Inferior parietal cortex (tissue), 1 donor: ENCODE measurements at regions not wholly inside any gene's neighbourhood (a gene's known extent, or its start where the extent isn't known, plus 50 kb on each side); places are given as distances from the start of the nearest gene placed in this dataset.

ENCODE experiments used
- DNase-seq: peaks from one replicate; pipeline ENCODE4 v3.0.0-alpha.2; 2016; ENCODE audit errors: extremely low spot score

DNA sequence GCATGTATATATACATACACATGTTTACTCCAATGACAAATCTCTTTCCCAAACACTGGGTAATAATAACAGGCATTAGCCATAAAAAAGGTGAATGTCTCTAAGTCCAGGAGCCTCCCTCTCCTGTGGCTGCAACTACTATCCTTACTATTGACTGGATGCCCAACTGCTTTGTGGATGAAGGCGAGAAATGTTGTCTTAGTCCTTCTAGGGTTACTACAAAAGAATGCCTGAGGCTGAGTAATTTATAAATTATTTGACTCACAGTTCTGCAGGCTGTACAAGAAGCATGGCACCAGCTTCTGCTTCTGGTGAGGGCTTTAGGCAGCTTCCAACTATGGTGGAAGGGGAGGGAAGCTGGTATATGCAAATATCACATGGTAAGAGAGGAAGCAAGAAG lies 366.0 kb upstream of the DDHD1 start:
- DNase-seq = no peak

DNA sequence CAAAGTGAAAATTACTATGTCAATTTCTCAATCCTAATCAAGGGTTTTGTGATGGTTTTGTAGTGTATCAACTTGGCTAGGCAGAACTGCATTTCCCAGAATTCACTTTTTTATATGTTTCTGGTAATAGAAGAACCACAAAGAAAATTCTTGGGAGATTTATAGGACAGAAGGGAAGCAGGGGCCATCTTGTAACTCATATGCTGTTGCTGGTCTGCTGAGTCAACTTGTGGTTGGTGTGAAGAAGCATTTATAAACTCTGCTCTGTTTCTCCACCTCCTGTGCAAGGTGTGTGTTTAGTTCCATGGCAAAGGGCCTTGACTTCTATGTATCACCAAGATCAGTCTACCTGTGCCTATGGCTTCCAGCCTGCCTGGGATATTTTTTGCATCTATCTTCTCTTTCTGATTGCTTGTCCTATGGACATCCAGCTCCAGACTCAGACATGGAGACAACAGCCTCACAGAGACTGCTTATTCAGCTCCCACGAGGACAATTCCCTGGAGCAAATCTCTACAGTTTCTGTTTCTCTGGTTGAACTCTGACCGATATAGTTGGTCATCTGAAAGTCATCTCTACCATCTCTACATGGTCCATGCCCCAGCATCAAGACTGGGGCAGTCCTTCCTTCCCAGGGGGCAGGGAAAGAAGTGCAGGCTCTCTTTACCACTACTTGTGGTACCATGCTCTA lies 364.3 kb upstream of the DDHD1 start:
- no peak for DNase-seq

DNA sequence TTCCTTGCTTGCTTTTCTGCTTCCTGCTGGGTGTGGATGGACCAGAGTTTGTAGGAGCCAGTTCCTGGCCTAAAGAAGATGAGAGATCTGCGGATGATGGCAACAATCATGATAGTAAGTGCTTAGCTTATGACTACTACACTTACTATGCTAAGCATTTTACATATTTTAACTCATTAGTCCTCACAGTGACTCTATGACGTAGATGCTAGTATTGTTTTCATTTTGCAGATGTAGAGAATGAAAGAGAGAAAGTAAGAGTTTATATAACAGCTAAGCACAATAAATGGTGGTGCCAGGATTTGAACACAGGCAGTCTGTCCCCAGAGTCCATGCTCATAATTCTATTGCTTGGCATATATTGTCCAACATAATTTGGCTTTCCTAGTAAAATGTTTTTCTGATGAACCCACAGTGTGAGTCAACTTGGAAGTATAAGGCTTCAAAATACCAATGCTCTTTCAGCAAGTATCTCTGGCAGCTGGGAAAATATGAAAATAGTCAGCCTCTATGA lies 363.2 kb upstream of the DDHD1 start:
- DNase-seq = no peak

DNA sequence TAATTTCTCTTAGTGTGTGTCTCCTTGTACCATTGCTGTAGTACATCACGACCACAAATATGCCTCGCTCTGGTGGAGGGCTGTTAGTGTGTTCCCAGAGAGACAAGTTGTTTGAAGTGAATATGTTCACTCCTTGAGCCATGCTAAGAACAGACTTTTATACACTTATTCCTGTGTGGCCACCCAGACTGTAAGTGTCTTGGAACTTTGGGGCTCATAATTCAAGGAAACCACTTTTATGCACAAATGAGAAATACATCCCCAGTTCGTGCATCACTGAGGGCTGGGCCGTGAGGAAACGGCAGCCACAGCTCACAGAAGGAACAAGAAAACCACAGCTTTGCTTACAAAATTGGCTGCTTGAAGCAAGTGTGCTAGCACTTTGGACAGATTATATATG lies 362.2 kb upstream of the DDHD1 start:
- no peak for DNase-seq

DNA sequence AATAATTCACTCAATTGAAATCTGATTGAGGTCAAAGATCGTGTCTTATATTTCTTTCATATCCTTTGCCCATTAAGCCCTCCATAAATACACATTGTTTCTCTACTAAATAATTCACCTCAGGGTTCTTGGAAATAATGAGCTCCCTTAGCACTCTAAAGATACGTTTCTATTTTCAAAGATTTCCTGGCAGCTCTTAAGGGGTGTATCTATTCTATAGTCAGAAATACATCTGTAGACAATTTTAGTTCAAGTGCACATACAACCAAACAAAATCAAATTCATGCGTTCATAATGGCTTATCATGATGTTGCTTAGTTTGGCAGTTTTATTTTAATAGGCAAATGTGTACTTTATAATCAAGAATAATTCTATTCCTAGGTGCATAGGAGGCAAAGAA lies 361.1 kb upstream of the DDHD1 start:
- DNase-seq = no peak

DNA sequence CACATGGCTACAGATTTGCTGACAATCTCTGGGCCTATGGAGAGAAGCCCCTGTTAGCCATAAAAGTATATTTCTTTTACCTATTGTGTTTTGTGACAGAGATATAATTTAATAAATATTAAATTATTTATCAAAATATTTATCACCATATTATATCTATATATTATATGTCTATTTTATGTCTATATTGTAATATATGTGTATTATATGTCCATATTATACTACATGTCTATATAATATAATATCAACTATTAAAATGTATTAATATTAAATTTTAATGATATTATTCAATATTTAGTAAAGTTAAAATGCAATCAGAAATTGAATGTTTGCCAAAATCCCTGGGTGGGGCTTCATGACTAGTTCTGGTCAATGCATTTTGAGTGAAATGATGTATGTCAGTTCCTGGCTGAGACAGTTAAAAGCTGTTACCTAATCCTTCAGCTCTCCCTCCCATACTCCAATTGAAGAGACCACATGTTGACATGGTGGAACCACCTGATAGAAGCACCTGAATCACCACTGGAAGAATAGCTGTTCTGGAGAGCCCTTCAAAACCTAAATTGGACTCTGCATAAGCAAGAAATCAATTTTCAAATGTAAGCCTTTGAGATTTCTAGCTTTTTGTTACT lies 357.3 kb upstream of the DDHD1 start:
- no peak for DNase-seq

DNA sequence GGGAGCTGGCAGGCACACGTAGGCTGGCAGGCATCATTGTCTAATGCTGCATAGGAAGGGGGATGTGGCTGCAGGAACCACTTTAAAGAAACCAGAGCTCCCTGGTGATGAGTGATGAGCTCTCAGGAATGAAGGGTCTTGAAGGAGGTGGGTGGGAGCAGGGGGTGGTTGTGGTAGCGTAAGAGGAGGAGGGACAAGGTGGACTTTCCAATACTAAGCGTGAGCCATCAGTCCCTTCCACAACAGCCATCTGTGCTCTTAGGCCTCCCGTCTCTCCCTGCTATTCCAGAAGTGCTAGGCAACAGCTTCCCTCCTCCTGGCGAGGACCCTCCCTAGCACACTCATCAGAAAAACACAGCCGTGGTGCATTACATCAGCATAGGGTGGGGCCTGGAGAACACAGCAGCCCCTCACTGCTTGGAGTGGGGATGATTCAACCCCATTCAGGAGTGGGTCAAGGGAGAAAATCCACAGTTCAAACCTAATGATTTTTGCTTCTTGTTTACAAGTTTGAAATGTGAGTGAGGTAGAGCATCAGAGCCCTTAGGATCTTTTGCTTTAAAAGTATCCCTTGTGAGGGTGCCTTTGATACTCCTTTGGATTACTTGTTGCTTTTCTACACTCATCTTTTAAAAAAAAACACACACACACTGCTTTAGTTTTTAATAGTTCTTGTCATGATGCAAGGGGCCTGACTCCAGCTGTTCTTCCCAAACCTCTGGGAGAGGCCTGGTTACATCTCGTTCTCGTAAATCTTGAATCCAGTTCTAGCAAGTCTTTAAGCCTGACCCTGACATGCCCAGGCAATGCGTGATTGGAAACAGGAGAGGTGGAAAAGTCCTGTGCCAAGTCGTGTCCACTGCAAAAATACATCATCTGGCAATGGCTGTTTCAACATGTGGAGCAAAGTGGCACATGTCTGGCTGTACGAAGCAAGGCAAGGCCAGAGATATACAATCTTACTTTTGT lies 356.4 kb upstream of the DDHD1 start:
- no peak for DNase-seq

DNA sequence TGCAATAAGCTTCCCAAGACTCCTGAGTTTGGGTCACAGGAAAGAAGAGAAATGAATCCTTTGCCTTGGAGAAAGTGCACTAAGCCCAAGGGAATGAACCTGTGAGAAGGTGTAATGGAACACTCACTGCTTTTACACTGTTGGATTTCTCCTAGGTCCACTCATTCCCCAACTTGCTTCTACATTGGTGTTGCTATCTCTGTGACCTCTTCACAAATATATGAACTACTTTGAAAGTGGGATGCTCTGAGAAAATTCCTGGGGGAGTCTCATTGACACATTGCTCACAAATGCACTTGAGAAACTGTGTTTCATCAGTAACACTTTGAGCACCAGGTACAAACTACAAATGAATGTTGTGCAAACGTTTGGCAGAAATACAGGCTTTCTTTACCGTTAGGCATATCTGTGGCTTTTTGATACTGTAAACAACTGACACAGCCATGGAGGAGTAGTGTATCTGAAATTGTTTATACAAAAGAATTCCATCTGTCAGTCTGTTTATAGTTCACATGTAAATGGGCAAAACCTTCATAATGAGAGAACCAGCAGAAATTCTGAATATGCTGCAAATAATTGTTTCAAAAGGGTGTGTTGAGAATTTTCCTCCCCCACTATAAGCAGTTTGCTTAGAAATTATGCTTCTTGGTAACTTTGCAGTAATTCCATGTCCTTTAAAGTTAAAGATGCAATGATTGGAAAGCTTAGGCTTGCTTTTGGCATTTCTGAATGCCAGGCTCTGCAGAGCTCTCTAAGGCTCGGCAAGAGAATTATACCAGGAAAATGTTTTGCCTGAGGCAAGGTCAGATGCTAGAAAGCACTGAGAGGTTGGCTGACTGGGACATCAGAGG lies 348.5 kb upstream of the DDHD1 start:
- no peak for DNase-seq

DNA sequence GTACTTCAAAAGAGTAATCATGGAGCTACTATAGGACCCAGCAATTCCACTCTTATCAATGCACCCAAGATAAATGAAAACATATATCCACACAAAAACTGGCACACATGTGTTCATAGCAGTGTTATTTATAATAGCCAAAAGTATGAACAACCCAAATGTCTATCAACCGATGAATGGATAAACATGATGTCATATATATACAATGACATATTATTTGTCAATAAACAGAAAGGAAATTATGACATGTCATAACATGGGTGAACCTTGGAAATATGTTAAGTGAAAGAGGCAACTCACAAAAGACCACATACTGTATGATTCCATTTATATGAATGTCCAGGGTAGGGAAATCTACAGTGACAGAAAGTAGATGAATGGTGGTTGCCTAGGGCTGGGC lies 347.1 kb upstream of the DDHD1 start:
- no peak for DNase-seq

DNA sequence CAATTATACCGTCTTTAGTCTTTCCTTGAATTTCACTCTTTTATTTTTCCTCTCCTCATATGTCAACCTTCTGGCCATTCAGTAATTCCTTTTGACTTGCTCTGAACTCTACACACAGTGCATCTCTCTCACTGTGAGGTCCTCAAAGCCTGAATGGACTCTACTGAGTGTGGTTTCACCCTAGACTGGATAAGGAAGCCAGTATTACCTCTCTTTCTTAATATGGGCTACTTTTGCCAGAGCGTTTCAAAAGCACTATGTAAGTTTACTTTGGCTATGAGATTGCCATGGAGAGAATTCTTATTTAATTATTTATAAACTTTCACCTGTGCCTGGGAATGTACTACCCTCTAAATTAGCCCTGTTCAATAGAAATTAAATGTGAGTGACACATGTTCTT lies 343.5 kb upstream of the DDHD1 start:
- DNase-seq = no peak

DNA sequence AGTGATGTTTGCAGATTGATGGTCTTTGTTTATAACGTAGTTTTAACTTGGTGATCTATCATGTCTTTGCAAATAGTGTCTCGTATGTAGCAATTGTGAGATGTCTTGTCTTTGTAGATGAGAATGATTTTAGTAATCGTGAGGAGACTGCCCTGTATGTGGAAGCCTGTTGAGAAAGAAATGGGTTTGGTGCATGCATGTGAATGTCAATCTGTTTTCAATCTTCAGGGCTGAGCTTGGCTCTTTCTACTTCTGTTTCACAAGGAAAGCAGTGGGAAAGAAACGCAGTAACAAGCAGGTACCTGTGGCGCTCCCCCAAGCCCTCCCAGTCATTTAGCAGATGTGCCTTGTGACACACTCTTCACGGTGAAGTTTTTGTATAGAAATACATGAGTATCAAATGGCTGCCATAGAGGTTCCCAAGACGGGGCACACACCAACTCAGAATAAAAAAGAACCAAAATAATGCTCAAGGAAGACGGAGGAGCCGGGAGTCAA lies 342.8 kb upstream of the DDHD1 start:
- DNase-seq = no peak

DNA sequence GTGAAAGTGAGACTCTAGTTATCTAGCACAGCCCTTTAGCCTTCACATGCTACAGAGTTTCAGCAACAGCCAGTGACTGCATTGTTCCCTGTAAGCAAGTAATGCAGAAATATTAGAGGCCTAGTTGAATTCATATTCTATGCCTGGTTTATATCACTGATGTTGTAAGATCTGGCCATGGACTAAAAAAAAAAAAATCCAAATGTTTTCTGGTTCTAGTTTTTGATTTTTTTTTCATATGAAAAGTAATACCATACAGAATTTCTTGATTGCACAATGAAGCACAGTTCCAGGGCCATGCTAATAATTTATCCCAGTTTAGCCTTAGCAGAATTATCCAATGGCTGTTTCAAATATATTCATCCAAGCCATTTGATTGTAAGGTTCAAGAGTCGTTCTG lies 341.5 kb upstream of the DDHD1 start:
- DNase-seq = no peak

DNA sequence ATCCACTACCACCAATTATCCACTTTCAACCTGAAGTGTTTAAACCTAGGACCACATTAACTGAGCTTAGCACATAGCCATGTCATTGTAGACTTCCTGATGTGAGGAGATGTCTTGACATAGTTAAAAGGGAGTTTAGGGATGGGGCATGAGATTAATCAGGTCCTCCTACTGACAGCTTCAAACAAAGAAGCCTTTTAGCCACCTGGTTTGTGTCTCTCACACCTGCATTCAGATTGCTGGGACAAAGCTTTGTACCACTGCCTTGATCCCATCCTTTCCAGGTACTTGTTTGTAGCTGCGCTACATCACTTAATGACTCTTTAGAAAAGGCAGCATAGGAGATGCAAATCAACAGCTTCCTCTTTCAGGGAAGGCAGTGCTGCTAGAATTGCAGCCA lies 340.7 kb upstream of the DDHD1 start:
- no peak for DNase-seq

DNA sequence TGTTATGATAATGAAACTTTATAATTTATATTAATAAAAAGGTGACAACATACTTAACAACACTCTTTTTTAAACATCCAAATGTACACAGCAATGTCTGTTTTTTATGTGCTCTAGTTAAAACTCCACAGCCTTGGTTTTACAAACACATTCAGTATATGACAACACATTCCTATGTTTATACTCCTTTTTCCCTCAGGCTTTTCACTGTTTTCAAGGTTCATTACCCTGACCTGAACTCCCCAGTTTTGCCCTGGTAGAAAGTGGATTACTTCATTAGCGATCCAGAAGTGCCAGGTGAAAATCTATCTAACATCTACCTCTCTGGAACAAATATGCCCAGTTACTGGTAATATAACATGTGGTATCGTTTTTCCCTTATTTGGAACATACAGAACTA lies 340.2 kb upstream of the DDHD1 start:
- no peak for DNase-seq

DNA sequence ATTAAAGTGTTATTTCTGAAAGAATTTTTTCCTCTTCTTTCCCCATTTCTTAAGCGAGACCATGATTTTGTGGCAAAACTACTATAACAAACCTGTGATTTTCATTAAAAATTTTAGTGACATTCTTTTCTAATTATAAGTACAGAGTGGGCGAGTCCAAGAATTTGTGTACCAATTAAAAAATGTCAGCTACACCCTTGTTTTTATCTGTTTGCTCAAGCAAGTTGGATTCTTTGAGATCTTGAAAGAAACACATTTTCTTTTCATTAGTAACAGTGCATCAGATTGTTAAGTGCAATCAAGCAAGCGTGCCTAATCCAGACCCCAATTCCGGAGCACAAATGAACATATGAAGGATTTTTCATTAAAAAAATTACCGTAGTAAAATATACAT lies 338.8 kb upstream of the DDHD1 start:
- DNase-seq = no peak

DNA sequence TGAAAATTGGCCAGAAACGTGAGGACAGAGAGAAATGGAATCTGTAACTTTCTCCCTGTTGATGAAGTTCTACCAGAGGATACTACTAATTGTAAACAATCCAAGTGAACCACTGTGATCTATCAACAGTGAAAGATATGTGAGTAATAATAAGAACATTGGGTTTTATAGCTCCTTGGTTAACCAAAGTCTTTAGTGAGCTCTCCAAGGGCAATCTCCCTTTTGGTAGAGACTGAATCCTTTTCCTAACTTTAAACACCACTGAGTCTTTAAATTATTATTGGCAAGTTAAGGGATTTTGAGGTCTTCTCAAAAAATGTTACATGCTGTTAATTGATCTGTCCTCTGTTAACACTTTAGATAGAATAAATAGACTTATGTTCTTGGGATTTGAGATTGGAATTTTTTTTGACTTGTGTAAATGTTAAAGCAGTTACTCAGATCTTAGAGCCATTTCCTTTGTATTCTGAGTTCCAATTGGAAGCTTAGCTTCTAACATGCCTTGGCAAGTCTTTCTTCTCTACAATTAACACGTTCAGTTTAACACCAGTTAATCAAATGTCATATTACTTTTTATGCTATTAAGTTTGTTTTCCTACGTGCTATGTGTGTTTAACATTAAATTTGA lies 338.2 kb upstream of the DDHD1 start:
- no peak for DNase-seq

DNA sequence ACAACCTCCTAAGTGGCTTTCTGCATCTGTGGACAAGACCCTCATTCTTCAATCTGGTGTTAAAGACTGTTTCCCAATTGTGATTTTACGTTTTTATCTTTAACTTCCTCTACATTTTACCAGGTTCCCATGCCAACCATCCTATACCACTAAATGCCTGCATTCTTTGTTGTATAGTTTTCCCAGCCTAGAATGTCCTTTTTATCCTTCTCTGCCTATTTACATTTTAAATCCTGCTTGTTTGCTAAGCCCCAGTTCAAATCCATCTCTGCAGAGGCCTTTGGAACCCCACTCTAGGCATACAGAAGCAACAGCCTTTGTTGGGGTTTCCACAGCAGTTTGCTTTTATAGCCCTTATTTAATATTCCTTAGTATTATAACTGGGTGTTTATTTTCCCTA lies 325.1 kb upstream of the DDHD1 start:
- DNase-seq = no peak

DNA sequence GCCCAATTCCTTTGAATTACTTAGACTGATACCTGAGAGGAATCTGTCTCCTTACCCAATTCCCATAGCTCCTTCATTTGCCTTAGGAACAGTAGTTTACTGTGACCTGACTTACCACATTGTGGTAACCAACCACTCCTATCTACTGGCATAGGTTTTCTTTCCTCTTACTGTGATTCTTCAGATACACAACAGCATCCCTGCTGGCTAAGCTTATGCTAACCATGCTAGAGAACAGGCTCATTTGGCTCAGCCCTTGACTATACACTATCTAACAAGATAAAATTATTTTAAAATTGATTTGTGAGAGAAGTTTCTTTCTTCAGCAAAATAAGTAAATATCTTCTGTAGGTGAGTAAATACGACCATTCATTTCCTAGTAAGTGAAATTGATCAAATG lies 320.4 kb upstream of the DDHD1 start:
- DNase-seq = no peak

DNA sequence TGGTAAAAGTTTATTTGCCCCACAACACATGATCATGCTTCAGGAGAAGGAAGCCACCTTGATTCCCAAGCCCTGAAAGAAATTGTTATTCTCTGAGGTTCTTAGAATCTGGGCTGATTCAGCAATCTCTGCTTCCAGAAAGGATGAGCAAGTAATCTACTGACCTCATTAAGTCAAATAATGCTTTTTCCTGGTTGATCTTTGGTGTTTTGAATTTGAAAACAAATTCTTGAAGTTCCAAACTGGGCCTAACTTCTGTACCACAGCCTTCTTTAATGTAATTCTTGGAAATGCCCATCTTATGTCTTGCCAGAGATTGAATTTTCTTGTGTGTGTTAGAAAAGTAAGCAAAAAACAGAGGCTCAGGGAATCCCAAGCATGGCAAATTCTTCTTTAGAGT lies 319.2 kb upstream of the DDHD1 start:
- no peak for DNase-seq

DNA sequence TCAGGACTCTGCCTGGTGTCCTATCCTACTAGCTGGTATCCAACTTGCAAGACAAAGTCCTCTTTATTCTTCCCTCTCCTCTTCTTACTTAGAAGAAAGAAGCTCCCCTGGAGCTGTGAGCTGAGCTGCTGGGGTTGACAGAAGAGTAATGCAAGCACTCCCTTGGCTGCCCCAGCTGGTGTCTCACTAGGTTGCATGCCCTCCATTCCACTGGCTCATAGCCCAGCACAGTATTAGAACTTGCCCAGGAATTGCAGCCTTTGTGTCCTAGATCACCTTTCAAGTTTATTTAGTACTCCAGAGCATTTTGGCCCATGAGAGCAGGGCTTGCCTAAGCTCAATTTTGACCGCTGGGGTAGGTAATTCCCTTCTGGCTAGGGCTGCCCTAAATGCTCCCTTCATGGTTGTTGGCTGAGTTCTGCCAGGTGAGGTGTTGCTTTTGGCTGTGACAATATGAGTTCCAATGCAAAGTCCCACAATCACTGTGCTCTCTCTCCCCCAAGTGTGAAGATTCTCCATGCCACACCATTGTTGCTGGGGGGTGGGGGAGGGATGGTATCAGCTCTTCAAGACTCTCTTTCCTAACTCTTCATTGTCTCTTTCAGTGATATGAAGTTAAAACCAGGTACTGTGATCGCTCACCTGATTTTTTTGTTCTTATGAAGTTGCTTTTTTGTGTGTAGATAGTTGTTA lies 317.4 kb upstream of the DDHD1 start:
- no peak for DNase-seq
